Heart left ventricle (tissue), 16 donors: ENCODE measurements at regions not wholly inside any gene's neighbourhood (a gene's known extent, or its start where the extent isn't known, plus 50 kb on each side); places are given as distances from the start of the nearest gene placed in this dataset.

ENCODE experiments used
- ATAC-seq, 4 donors: fragments of 200-7000 bp; cut with Tn5 transposase; one replicate each; pipeline ENCODE4 v1.9.1; 2020 to 2022; ENCODE audit warnings: moderate library complexity in 4 of 4, mild to moderate bottlenecking in 3 of 4, moderate number of reproducible peaks in 1 of 4
- DNase-seq, 5 donors: peaks; one replicate each; pipeline ENCODE4 v3.0.0-alpha.2; 2020
- H3K27ac ChIP-seq, 12 donors: fragments of 200-600 bp; sonication (generic) in 4 of 12; one replicate each; pipeline versions ENCODE4 v1.5.0 to v1.8.0; 2016 to 2022; ENCODE audit warnings: mild to moderate bottlenecking in 2 of 12
- H3K27me3 ChIP-seq, 9 donors: fragments of 200-600 bp; sonication (generic) in 2 of 9; one replicate each; pipeline versions ENCODE4 v1.5.1 to v1.8.0; 2016 to 2022; ENCODE audit warnings: mild to moderate bottlenecking in 3 of 9
- H3K36me3 ChIP-seq, 9 donors: fragments of 200-600 bp; sonication (generic) in 2 of 9; one replicate each; pipeline versions ENCODE4 v1.5.0 to v1.8.0; 2018 to 2022; ENCODE audit warnings: mild to moderate bottlenecking in 2 of 9
- H3K4me1 ChIP-seq, 12 donors: fragments of 200-600 bp; sonication (generic) in 4 of 12; one replicate each; pipeline versions ENCODE4 v1.5.0 to v1.8.0; 2016 to 2022; ENCODE audit warnings: mild to moderate bottlenecking in 3 of 12
- H3K4me3 ChIP-seq, 12 donors: fragments of 200-600 bp; sonication (generic) in 4 of 12; one replicate each; pipeline versions ENCODE4 v1.5.0 to v1.8.0; 2017 to 2022; ENCODE audit warnings: mild to moderate bottlenecking in 9 of 12, moderate library complexity in 4 of 12
- H3K9me3 ChIP-seq, 12 donors: fragments of 200-600 bp; sonication (generic) in 4 of 12; one replicate each; pipeline versions ENCODE4 v1.5.0 to v1.8.0; 2016 to 2022; ENCODE audit warnings: mild to moderate bottlenecking in 1 of 12
- CTCF ChIP-seq, 12 donors: fragments of 200-600 bp; sonication (generic) in 4 of 12; IDR thresholded peaks; one replicate each; pipeline versions ENCODE4 v1.5.0 to v1.8.0; 2018 to 2022; ENCODE audit warnings: antibody characterized with exemption in 12 of 12, mild to moderate bottlenecking in 5 of 12
- POLR2A ChIP-seq, 2 donors: fragments of 450-650 bp; IDR thresholded peaks; one replicate each; pipeline ENCODE4 v1.6.1; 2017; ENCODE audit warnings: antibody characterized with exemption in 2 of 2, mild to moderate bottlenecking in 2 of 2, moderate library complexity in 2 of 2
- WGBS, 4 donors: extraction: QIAGEN DNeasy Blood & Tissue Kit in 2 of 4; methylation state at CpG; one replicate each; pipeline versions ENCODE4 v1.1.5 to v1.1.7; 2013 to 2018; 5-methylcytosine and 5-hydroxymethylcytosine counted together
- intact Hi-C, 10 donors: fragments of 100-400 bp; cut with DNase I; formaldehyde crosslinking; loops; one replicate each; pipeline versions ENCODE4 v1.11.1 to v1.14.2; 2022
- donor health status: ischemic (EF 13 %, LVEDD 7.1; RV severe dilation, severe dysfunction).
- donor health status: healthy with polysubstance abuse.
- donor health status: DM: no; HTN: yes; CAD: no.
- donor health status: DM: no; HTN: no; CAD: no.
- donor health status: ischemic (EF 25% LVEDD 6.9; RV normal size, moderate dysfunction).
- donor health status: ischemic (EF 25% LVEDD 5.7; RV mildly dilated, moderate dysfunction).
- donor health status: healthy.
- donor health status: DM: yes; HTN: yes; CAD: no.
- donor health status: ischemic (EF 35%, LVEDD 5.7; RV mildly dilated, moderate dysfunction).
- donor health status: nonischemic (EF 11% LVEDD 7.7; RV severe dilation, severe dysfunction).
- donor health status: DM: yes; HTN: yes; CAD: no.
- donor health status: PGD.
- donor health status: ischemic (EF 29% LVEDD 5.4; RV normal size, mild dysfunction).
- donor health status: nonischemic (EF 23%, LVEDD 6.1; RV moderate dilation, normal function).

GRCh38 chr2:145623136-145623535 lies 1103.2 kb upstream of the ZEB2 start:
- Histone ChIP-seq H3K4me3 (no peak overlapping the region), H3K9me3 (no peaks in the 10 kb centered on the region), H3K36me3 (no peaks in the 10 kb centered on the region), H3K27me3 (no peaks in the 10 kb centered on the region), H3K27ac (no peak overlapping the region), H3K4me1 (no peaks in the 10 kb centered on the region)
- DNase-seq (no peak), ATAC-seq (no peak)
- intact Hi-C loops = no loop called here
- WGBS, 4 donors = 80 to 86% (median 82%) methylated on average over 3 of the region's 3 CpGs
- no peak for TF ChIP-seq POLR2A (IDR thresholded peaks at IDR 0.05)
- TF ChIP-seq CTCF (IDR thresholded peaks at IDR 0.05) = no peak

- ATAC-seq = no peak
- 78 to 88% (median 82%) methylated on average over 2 of the region's 2 CpGs for WGBS, 4 donors
- Histone ChIP-seq H3K4me1 (no peaks in the 10 kb centered on the region), H3K36me3 (no peaks in the 10 kb centered on the region), H3K27ac (no peak overlapping the region), H3K4me3 (no peak overlapping the region), H3K27me3 (no peaks in the 10 kb centered on the region), H3K9me3 (no peaks in the 10 kb centered on the region)
- intact Hi-C loops = no loop called here
- no peak for DNase-seq
- TF ChIP-seq POLR2A (IDR thresholded peaks at IDR 0.05) = no peak
Measured at GRCh38 chr2:145622285-145622684, 1102.4 kb upstream of the ZEB2 start.

- no peaks in the 10 kb centered on the region for H3K9me3 ChIP-seq
- WGBS, 4 donors = 42 to 67% (median 64%) methylated on average over 2 of the region's 2 CpGs
- no peaks in the 10 kb centered on the region for H3K36me3 ChIP-seq
- intact Hi-C loops = no loop called here
- H3K27me3 ChIP-seq = no peaks in the 10 kb centered on the region
- no peaks in the 10 kb centered on the region for H3K4me1 ChIP-seq
- ATAC-seq (no peak), DNase-seq (no peak)
- TF ChIP-seq CTCF (IDR thresholded peaks at IDR 0.05) = no peak
- no peak for TF ChIP-seq POLR2A (IDR thresholded peaks at IDR 0.05)
- H3K27ac ChIP-seq = no peak overlapping the region
- H3K4me3 ChIP-seq = no peak overlapping the region
Measured at GRCh38 chr2:145617906-145618305, 1098.0 kb upstream of the ZEB2 start.

- Histone ChIP-seq H3K27me3 (no peaks in the 10 kb centered on the region), H3K27ac (no peak overlapping the region), H3K4me3 (no peak overlapping the region), H3K4me1 (no peaks in the 10 kb centered on the region), H3K9me3 (no peaks in the 10 kb centered on the region), H3K36me3 (no peaks in the 10 kb centered on the region)
- WGBS, 4 donors = 81 to 89% (median 85%) methylated on average over 1 of the region's 1 CpG
- intact Hi-C loops = no loop called here
- TF ChIP-seq POLR2A (IDR thresholded peaks at IDR 0.05) (no peak), CTCF (IDR thresholded peaks at IDR 0.05) (no peak)
- no peak for DNase-seq
- ATAC-seq = no peak
Measured at GRCh38 chr2:145617420-145617819, 1097.5 kb upstream of the ZEB2 start.

GRCh38 chr2:145615626-145616025 lies 1095.7 kb upstream of the ZEB2 start:
- no peak overlapping the region for H3K4me3 ChIP-seq
- DNase-seq (no peak), ATAC-seq (no peak)
- H3K4me1 ChIP-seq = no peaks in the 10 kb centered on the region
- H3K27me3 ChIP-seq = no peaks in the 10 kb centered on the region
- WGBS, 4 donors = 85 to 95% (median 87%) methylated on average over 4 of the region's 4 CpGs
- H3K9me3 ChIP-seq = no peaks in the 10 kb centered on the region
- H3K27ac ChIP-seq = no peak overlapping the region
- intact Hi-C loops = no loop called here
- TF ChIP-seq CTCF (IDR thresholded peaks at IDR 0.05) (no peak), POLR2A (IDR thresholded peaks at IDR 0.05) (no peak)
- no peaks in the 10 kb centered on the region for H3K36me3 ChIP-seq
